AG08395 (cell line): ENCODE measurements at regions not wholly inside any gene's neighbourhood (a gene's known extent, or its start where the extent isn't known, plus 50 kb on each side); places are given as distances from the start of the nearest gene placed in this dataset.
"Not testable (repeated sequence)": the region's sequence is repeated elsewhere in the genome, so short reads cannot be mapped to it uniquely, and the experiment has no call there.

Experiments used
- DNase-seq: peaks from one replicate; pipeline ENCODE4 v3.0.0; 2012; ENCODE audit warnings: mixed read lengths, low spot score

DNA sequence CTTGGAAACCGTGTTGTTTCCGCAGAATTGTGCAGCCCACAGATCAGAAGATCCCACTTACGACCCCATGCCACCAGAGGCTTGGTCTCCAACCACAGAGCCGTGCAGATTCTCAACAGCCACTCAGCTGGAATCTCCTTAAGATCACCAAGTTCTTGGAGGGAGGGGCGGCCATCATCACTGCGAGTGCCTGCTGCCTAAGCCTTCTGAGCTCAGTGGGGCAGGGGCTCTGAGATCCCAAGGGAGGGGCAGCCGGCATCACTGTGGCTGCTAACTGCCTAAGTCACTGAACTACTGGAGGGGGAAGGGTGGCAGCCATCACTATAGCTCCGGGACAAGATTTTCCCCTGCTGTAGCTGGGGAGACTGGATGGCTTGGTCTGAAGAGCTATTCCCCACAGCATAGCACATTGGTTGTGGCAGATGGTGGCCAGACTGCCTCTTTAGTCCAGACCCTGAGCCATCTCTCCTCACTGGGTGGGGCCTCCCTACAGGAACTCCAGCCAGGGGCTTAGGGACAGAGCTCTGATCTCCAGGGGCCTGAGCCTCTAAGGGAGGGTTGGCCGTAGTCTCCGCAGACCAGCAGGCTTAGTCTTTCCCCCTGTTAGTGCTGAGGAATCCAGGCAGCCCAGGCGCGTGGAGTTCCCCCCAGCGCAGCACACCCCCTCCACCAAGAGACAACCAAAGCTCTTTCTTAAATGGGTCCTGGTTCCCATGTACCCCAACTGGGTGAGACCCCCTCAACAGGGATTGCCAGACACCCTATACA is 1483.9 kb downstream of the ADGRL3 start:
- DNase-seq: no peak

- no peak for DNase-seq
Observed at GRCh38 chr4:62676962-62677361, 1476.8 kb downstream of the ADGRL3 start.

GRCh38 chr4:62670514-62670913 is 1470.4 kb downstream of the ADGRL3 start:
- no peak for DNase-seq

- no peak for DNase-seq
Observed at GRCh38 chr4:62661821-62662220, 1461.7 kb downstream of the ADGRL3 start.

DNA sequence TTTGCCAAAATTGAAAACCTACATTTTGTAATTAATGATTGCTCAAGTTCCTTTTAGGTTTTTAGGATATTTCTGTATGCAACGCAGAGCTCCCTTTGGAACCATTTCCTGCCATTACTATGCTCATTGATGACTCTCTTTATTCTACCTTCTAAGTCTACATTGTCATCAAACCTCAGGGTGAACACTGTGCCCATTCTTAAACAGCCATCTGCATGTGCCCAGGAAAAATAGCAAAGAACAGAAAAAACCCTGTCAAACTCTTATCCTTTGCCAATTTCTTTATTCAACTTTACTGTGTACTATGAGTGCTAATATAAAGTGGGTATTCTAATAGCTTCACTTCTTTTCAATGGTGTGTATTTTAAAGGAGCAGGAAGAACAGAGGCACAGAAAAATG is 1455.9 kb downstream of the ADGRL3 start:
- no peak for DNase-seq

GRCh38 chr4:62644372-62644771 is 1444.2 kb downstream of the ADGRL3 start:
- DNase-seq: no peak

GRCh38 chr4:62640296-62640695 is 1440.2 kb downstream of the ADGRL3 start:
- no peak for DNase-seq

GRCh38 chr4:62627671-62628070 is 1427.5 kb downstream of the ADGRL3 start:
- no peak for DNase-seq

GRCh38 chr4:62627141-62627540 is 1427.0 kb downstream of the ADGRL3 start:
- no peak for DNase-seq

DNA sequence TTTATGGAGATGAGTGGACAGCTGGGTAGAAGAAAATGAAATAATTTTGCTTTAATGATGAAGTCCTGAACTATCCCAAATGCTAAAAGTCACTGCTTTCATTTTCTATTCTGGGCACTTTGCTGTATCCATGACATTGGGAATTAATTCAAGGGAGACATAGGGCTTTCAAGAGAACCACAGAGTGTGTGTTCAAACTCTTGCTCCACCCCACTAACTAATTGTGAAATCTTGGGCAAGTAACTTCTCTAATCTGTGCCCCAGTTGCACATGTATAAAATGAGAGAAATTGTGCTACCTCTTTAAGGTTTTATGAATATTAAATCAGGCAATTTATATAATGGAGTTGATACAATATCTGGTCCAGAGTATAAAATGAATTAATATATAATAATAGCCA is 1422.0 kb downstream of the ADGRL3 start:
- no peak for DNase-seq

DNA sequence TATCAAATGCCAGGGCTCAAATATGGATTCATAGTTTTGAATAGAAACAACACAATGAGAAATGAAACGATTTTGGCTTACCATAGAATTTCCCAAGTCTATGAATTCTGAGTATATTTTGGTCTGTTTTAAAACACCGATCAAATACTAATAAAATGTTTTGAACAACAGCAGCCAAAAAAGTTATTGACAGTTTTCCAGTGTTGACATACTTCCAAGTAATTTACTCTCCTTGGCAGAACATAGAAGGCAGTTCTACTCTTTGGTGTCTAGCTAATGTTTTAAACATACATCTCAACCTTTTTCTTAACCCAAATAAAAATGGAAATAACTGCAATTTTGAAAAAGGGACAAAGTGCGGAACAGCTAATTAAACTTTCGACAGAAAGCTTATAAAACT is 1419.8 kb downstream of the ADGRL3 start:
- no peak for DNase-seq

DNA sequence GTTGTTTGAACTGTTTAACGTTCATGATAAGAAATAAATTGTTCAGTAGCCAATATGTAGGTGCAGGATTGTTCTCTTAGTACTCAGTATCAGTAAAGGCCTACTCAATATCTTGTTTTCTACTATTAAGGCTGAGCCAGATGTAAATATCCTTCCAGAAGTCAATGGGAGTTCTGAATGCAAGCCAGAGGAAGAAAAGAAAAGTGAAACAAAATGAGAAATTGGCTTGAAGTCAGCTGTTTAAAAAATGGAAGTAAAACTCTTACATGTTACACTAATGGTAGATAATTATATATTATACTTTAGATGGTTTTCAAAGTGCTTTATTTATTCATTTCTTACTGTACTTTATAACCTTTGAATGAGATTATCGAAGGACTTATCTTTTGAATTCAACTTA is 1417.9 kb downstream of the ADGRL3 start:
- DNase-seq: no peak

DNA sequence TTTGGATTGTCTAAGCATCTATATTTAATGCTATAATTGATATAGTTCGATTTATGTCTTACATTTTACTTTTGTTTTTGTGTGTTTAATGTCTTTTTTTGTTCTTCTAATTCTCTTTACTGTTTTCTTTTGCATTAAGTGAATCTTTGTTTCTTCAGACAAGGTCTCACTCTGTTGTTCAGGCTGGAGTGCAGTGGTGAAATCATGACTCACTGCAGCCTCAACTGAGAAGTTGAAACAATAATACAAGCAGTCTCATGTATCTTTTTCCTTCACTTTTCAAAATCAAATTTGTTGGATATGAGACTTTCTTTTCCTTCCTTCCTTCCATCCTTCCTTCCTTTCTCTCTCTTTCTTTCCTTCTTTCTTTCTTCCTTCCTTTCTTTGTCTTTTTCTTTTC is 1401.6 kb downstream of the ADGRL3 start:
- DNase-seq: no peak

DNA sequence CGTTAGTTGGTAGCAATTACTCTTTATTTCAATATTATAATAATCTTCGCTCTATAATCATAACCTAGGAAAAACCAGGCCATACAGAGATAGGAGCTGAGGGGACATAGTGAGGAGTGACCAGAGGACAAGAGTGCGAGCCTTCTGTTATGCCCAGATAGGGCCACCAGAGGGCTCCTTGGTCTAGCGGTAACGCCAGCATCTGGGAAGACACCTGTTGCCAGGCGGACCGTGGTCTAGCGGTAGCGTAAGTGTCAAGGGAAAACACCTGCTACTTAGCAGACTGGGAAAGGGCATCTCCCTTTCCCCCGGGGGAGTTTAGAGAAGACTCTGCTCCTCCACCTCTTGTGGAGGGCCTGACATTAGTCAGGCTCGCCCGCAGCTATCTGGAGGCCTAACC is 1395.1 kb downstream of the ADGRL3 start:
- DNase-seq: not testable (repeated sequence)

DNA sequence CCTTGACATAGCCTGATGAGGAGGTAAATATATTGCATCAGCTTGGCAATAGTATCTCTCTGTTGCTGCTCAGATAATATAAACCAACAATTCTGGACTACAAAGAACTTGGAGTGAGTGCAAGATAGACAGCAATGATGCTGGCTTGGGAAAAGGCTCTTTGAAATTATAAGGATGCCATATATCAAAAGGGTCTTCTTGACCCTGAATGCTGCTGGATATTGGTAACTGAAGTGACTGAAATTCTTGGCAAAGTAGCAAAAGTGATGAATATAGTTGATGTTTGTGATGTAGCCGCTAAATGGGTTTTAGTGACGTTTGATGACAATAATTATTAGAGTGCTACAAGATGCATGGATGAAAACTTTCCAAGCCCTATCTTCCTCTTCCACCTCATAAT is 1391.6 kb downstream of the ADGRL3 start:
- no peak for DNase-seq

DNA sequence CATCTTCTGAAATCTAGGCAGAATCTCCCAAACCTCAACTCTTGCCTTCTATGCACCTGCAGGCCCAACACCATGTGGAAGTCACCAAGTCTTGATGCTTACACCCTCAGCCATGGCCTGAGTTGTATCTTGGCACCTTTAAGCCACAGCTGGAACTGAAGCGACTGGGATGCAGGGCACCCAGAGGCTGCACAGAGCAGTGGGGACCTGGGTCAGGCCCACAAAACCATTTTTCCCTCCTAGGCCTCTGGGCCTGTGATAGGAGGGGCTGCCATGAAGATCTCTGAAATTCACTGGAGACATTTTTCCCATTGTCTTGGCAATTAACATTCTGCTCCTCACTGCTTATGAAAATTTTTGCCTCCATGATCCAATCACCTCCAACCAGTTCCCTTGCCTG is 1388.5 kb downstream of the ADGRL3 start:
- DNase-seq: no peak

GRCh38 chr4:62571494-62571893 is 1371.4 kb downstream of the ADGRL3 start:
- no peak for DNase-seq

DNA sequence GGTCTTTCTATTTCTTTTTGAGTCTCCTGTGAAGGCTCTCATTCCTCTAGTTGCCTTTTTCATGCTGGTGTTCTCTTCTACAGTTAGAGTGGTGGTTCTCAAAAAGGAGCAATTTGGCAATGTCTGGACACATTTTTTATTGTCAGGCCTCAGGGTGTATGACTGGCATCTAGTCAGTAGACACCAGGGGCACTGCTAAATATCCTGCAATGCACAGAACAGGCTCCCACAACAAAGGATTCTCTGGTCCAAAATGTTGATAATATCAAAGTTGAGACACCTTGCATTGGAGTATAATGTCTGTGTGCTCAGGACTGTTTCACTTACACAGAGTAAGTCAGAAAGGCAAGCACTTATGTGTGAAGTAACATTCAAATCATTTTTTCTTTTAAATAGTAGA is 1360.7 kb downstream of the ADGRL3 start:
- DNase-seq: no peak

GRCh38 chr4:62550121-62550520 is 1350.0 kb downstream of the ADGRL3 start:
- DNase-seq: no peak

DNA sequence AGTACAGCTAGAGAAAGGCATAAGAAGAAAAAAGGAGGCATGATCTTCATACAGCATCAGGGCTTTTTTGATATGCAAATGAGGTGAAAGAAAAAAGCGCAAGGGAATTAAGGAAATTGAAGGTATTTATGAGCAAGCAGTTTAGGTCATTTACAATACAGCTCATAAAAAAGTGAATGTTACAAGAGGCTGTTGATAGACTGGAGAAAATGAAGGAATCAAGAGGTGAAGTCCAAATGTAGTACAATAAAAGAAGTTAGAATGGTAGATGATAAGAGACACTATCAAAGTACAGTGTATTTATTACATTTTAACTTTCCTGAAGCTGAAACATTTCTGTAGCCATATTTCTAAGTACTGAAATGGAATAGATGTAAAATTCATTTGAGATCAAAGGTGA is 1349.5 kb downstream of the ADGRL3 start:
- no peak for DNase-seq

GRCh38 chr4:62548765-62549164 is 1348.6 kb downstream of the ADGRL3 start:
- no peak for DNase-seq

DNA sequence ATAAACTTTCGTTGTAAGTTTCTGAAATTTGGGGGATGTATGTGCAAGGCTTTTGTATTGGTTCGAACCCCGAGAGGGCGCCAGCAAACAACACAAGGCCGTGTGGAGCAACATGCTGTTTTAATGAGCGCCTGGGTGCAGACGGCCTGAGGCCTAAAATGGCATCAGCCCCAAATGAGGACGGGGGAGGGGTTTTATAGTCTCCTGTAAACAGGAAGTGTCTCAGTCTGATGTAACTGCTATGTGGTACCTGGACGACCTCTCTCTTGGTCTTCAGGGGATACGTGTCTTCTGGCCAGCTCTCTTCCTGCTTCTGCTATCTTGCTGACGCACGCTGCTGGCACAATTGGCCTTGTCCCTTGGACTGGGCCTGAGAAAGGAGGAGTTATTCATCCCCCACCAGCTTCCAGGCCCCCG is 1348.0 kb downstream of the ADGRL3 start:
- no peak for DNase-seq

- DNase-seq: no peak
Observed at GRCh38 chr4:62544428-62544827, 1344.3 kb downstream of the ADGRL3 start.

DNA sequence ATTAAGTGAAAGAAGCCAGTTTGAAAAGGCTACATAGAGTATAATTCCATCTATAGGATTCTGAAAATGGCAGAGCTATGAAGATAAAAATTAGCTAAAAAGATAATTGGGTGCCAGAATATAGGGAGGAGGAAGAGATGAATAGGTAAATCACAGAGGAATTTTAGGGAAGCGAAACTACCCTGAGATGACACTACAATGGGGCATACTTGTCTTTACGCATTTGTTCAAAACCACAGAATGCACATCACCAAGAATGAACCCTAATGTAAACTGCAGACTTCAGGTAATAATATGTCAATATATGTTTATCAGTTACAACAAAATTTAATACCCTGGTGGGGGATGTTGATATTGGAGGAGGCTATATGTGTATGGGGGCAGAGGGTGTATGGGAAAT is 1342.9 kb downstream of the ADGRL3 start:
- no peak for DNase-seq
